SKM-1 (cell line): ENCODE measurements at regions not wholly inside any gene's neighbourhood (a gene's known extent, or its start where the extent isn't known, plus 50 kb on each side); places are given as distances from the start of the nearest gene placed in this dataset.
"Not testable (repeated sequence)": the region's sequence is repeated elsewhere in the genome, so short reads cannot be mapped to it uniquely, and the experiment has no call there.

Experiments used
- DNase-seq: peaks from one replicate; lab custom pipeline; 2025; ENCODE audit not compliant: unreplicated experiment; lab: John Stamatoyannopoulos, UW

GRCh38 chrX:155819966-155820491 lies 61.1 kb upstream of the VAMP7 start:
- DNase-seq, result peak; percentile 15

DNA sequence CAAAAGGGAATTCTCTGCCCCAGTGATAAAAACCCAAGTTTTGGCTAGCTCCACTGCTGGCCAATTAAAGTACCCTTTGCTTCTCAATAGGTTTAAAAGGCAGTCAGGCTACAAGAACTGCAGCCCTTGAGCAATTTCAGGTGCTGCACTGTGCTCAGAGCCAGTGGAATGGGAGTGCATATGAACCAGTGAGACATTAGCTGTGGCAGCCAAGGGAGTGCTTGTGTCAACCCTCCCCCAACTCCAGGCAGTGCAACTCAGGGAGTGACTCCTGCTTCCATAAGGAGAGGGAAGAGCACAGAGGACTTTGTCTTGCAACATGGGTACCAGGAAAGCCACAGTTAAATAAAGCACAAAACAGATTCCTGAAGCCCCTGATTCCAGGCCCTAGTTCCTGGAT lies 61.6 kb upstream of the VAMP7 start:
- DNase-seq, result no peak

DNA sequence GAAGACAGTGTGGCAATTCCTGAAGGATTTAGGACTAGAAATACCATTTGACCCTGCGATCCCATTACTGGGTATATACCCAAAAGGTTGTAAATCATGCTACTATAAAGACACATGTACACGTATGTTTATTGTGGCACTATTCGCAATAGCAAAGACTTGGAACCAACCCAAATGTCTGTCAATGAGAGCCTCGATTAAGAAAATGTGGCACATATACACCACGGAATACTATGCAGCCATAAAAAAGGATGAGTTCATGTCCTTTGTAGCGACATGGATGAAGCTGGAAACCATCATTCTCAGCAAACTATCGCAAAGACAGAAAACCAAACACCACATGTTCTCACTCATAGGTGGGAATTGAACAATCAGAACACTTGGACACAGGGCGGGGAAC lies 66.8 kb upstream of the VAMP7 start:
- not testable (repeated sequence) for DNase-seq

GRCh38 chrX:155779831-155780230 lies 101.3 kb upstream of the VAMP7 start:
- no peak for DNase-seq

DNA sequence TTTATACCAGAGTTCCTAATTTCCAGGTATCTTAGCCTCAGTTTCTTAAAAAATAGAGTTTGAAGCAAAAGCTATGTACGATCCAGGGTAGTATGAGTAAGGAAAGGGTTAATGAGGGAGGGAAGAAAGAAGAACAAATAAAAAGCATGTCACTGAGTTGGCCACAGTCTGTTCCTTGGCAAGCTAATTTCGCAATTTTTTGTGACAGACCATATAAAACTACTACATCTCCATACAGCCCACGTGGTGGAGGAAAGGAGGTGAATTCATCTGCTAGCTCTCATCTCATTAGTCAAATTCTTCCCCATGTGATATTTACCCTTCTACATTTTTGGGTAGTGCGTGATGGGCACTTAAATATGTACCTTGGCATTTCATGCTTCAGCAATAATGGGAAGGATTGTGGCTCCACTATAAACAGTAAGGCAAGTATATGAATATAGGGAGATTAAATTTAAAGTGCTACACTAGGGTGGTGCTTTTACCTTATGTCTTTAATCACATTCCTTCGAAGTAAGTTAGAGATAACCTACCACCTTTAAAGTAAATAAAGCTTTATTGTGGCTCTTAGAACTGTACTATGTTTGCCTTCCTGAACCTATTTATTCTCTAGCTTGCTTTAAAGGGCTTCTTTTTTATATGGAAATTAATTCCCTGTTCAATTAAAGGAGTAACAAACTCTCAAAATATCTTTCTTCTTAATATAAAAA lies 102.1 kb upstream of the VAMP7 start:
- DNase-seq, result no peak

DNA sequence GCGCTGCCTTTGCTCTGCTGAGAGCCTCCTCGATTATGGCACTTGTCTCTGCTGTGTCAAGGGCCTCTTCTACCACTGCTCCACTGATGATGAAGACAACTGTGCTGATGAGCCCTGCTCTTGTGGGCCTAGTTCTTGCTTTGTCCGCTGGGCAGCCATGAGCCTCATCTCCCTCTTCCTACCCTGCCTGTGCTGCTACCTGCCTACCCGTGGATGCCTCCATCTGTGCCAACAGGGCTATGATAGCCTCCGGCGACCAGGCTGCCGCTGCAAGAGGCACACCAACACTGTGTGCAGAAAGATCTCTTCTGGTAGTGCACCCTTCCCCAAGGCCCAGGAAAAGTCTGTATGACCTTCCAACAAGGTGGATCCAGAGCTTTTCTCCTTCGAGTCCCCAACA lies 106.8 kb upstream of the VAMP7 start:
- no peak for DNase-seq

DNA sequence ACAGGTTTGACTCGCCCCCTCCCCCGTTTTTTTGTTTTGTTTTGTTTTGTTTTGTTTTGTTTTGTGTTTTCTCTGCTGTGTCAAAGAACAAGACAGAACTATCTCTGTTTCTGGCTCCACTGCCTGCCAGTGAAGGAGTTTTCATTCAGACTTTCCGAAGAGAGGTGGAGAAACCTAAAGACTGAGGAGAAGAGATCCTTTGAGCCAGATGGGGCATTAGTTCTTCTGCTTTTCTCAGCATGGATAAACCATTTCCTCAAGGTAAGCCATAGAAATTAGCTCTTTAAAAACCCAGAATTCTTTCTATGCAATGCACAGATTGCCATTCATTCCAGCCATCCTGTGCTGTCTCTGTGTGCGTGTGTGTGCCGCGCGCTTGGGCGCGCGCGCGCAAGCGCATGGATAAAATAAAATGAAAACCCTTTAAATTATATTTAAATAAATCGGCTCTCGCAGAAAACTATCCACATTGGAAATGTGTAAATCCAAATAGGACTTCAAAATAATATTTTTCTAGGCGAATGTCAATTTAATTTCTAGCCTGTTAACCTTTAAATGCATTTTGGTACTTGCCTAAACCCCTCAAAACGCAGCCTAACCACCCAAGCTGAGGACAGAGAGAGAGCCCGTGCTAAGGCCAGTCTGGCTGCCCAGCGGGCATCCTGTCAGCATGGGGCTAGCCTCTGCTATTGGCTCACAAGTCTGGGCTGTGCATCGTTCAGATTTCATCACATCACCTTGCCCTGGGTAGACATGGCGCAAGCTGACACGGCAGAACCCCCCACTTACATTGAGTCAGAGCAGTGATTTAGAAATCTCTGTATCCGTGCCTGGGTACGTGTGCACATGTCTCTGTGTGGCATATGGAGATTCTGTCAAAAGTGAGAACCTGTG lies 113.0 kb upstream of the VAMP7 start:
- DNase-seq, result no peak

DNA sequence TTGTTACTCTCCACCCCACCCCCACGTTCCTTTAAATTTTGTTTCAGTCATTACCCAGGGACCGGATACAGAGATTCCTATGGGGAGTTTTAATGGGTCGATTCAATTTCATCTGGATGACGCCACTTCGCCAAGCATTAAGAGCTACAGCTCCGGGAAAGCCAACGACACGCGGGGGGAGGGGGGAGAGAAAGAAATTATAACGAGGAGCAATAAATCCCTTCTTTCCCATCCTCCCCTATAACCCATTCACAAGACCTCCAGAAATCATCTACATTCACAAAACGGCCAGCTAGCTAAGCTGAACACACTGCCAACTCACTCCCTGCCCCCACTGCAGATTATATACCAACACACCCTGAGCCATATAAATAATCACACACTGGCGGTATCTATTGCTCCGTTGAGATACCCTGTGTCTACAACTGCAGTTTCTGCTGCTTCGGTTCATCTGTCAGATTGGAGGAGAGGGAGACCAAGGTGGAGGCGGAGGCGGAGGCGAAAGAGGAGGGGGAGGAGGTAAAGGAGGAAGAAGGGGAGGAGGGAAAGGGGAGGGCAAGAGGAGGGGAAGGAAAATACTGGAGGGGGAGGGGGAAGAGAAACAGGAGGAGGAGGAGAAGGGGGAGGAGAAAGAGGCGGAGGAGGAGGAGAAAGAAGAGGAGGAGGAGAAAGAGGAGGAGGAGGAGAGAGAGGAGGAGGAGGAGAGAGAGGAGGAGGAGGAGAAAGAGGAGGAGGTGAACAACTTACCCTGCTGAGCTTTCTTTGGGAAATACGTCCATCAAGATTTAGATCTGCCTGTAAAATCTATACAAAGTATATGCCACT lies 113.9 kb upstream of the VAMP7 start:
- no peak for DNase-seq

GRCh38 chrX:155766321-155766720 lies 114.8 kb upstream of the VAMP7 start:
- no peak for DNase-seq

GRCh38 chrX:155761185-155761584 lies 120.0 kb upstream of the VAMP7 start:
- DNase-seq, result no peak

- DNase-seq, result no peak
Observed at GRCh38 chrX:155757046-155757759, 123.9 kb upstream of the VAMP7 start.

DNA sequence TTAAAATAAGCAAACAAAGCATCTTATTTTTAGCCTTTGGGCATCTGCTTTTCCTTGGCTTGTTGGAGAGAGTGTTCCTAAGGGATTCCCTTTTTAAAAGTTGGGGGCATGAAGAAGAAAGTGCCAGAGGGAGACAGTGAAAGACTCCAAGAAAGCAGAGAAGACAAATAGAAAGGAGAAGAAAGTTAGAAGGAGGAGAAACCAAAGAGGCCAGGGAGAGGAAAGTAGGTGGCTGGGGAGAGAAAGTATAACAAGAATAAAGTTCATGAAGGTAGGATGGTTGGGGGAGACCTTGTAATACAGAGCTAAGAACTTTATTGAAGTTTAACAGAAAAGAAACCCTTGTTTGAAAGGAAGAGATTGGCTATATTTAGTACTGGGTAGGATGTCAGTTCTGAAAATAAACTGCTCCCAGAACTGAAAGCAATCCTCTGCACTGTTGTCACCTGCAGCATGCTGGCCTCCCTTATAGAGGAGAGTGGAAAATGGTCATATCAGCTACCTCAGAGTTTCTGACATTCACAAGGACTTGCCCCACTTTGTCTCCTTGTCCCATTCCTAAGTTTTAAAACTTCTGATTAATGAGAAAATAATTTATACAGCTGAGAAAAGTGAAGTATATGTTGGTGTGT lies 125.3 kb upstream of the VAMP7 start:
- DNase-seq, result no peak

DNA sequence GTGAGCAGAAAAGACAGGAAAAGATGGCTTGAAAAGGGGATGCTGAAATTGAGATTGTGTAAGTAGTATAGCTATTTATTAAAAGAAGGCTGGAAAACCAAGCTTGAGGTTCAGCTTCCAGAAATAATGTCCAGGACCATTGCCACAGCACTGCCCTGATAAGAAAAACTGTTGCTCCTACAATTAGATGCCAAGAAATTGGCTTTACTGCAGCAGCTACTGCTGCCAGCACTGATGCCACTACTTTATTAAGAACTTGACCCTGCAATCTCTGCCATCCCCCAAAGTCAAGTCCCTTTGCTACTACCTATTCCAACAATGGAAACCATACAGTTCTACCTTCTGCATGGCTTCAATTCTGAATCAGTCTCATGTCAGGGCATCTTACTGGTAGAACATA lies 130.0 kb upstream of the VAMP7 start:
- DNase-seq, result no peak

DNA sequence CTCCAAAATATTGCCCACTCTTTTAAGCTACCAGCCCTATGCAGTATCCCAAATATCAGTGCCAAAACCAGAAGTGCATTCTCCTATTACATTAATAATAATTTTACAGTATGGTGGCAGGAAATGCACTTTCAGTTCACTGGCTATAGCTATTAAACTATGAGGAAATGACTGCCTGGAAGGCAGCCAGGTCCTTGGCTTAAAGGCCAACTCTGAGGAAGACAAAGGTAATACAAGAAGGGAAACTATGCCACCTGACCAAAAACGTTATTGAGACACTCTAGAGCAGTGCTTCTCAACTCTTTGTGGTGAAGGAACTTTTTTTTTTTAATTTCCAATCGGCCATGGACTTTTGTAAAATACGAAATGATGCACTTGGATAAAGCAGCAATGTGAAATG lies 133.6 kb upstream of the VAMP7 start:
- DNase-seq, result no peak

- DNase-seq, result no peak
Observed at GRCh38 chrX:155745792-155746191, 133.0 kb upstream of the TMLHE start.

- DNase-seq, result no peak
Observed at GRCh38 chrX:155744534-155744933, 131.8 kb upstream of the TMLHE start.

GRCh38 chrX:155728335-155728734 lies 115.6 kb upstream of the TMLHE start:
- not testable (repeated sequence) for DNase-seq

- no peak for DNase-seq
Observed at GRCh38 chrX:155718972-155719586, 106.3 kb upstream of the TMLHE start.

GRCh38 chrX:155715141-155715540 lies 102.4 kb upstream of the TMLHE start:
- no peak for DNase-seq

DNA sequence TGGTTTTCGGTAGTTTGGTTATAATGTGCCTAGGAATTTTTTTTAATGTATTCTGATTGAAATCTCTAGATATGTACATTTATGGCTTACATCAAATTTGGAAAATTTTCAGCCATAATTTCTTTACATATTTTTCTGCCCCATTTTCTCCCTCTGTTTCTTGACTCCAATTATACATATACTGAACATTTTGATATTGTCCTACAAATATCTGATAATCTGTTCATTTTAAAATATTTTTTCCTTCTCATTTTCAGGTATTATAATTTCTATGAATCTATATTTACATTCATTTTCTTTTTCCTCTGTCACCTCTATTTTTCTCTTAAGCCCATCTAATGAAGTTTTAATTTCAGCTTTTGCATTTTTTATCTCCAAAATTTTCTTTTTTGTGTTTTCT lies 82.7 kb upstream of the TMLHE start:
- DNase-seq, result no peak
